GM23338 (cell line): ENCODE measurements at regions not wholly inside any gene's neighbourhood (a gene's known extent, or its start where the extent isn't known, plus 50 kb on each side); places are given as distances from the start of the nearest gene placed in this dataset.

Source experiments
- ATAC-seq: fragments of 200-7000 bp; cut with Tn5 transposase; 3 replicates; pipeline ENCODE4 v1.9.1; 2020
- DNase-seq: peaks from one replicate; pipeline ENCODE4 v3.0.0-alpha.2; 2015; ENCODE audit warnings: low spot score
- H2AFZ ChIP-seq: fragments of 200-600 bp; sonication (generic); 2 replicates; pipeline ENCODE4 v1.8.0; 2016; ENCODE audit warnings: antibody characterized with exemption, mild to moderate bottlenecking, moderate library complexity
- H3F3A ChIP-seq: fragments of 200-600 bp; sonication (generic); replicated peaks from 2 replicates; pipeline ENCODE4 v1.8.0; 2017; ENCODE audit warnings: antibody characterized with exemption, mixed run types, low read depth
- H3K27ac ChIP-seq: fragments of 200-600 bp; sonication (generic); 2 replicates; pipeline ENCODE4 v1.6.1; 2016; ENCODE audit warnings: low read depth
- H3K27me3 ChIP-seq: fragments of 200-600 bp; sonication (generic); 2 replicates; pipeline ENCODE4 v1.8.0; 2016; ENCODE audit warnings: mild to moderate bottlenecking, mixed run types, moderate library complexity; ENCODE audit not compliant: insufficient read depth
- H3K36me3 ChIP-seq: fragments of 200-600 bp; sonication (generic); 2 replicates; pipeline ENCODE4 v1.8.0; 2016; ENCODE audit warnings: mild to moderate bottlenecking; ENCODE audit not compliant: insufficient read depth
- H3K4me1 ChIP-seq: fragments of 200-600 bp; sonication (generic); 2 replicates; pipeline ENCODE4 v1.8.0; 2016; ENCODE audit warnings: mild to moderate bottlenecking, moderate library complexity; ENCODE audit not compliant: insufficient read depth
- H3K4me2 ChIP-seq: fragments of 200-600 bp; sonication (generic); 2 replicates; pipeline ENCODE4 v1.7.1; 2017; ENCODE audit warnings: mixed run types
- H3K4me3 ChIP-seq: fragments of 200-600 bp; sonication (generic); 2 replicates; pipeline ENCODE4 v1.6.1; 2016; ENCODE audit warnings: mixed run types
- H3K79me2 ChIP-seq: fragments of 200-600 bp; sonication (generic); replicated peaks from 2 replicates; pipeline ENCODE4 v1.8.0; 2017; ENCODE audit warnings: mild to moderate bottlenecking; ENCODE audit not compliant: insufficient read depth
- H3K9me2 ChIP-seq: fragments of 200-600 bp; sonication (generic); 2 replicates; pipeline ENCODE4 v1.8.0; 2017; ENCODE audit not compliant: insufficient read depth
- H4K20me1 ChIP-seq: fragments of 200-600 bp; sonication (generic); replicated peaks from 2 replicates; pipeline ENCODE4 v1.8.0; 2017; ENCODE audit warnings: mild to moderate bottlenecking; ENCODE audit not compliant: insufficient read depth
- H3K27ac Mint-ChIP-seq: 2 replicates; pipeline ENCODE4 v1.8.0; 2020; ENCODE audit warnings: inconsistent platforms, mild to moderate bottlenecking, moderate library complexity, mixed read lengths
- H3K27me3 Mint-ChIP-seq: 3 replicates; pipeline ENCODE4 v1.8.0; 2022; ENCODE audit warnings: low read depth, mild to moderate bottlenecking, moderate library complexity, mixed read lengths, inconsistent platforms; ENCODE audit not compliant: insufficient read depth, poor library complexity
- H3K36me3 Mint-ChIP-seq: 3 replicates; pipeline ENCODE4 v1.8.0; 2021; ENCODE audit warnings: low read depth, mild to moderate bottlenecking, inconsistent platforms, moderate library complexity, mixed read lengths
- H3K4me1 Mint-ChIP-seq: 3 replicates; pipeline ENCODE4 v1.8.0; 2020; ENCODE audit warnings: mild to moderate bottlenecking, inconsistent platforms, mixed read lengths
- H3K4me3 Mint-ChIP-seq: 3 replicates; pipeline ENCODE4 v1.8.0; 2021; ENCODE audit warnings: moderate library complexity, mild to moderate bottlenecking, inconsistent platforms, mixed read lengths
- H3K9me3 Mint-ChIP-seq: 3 replicates; pipeline ENCODE4 v1.8.0; 2020; ENCODE audit warnings: moderate library complexity, mild to moderate bottlenecking, inconsistent platforms, mixed read lengths
- CREB1 ChIP-seq: fragments of 250-450 bp; sonication (Bioruptor Pico); IDR thresholded peaks from 2 replicates; pipeline ENCODE4 v1.5.0; 2020; ENCODE audit warnings: low read depth, mild to moderate bottlenecking, moderate library complexity
- CTCF ChIP-seq, 2 experiments: fragments of 200-600 bp in 1 of 2; sonication (generic) in 1 of 2; conservative IDR thresholded peaks; 2 replicates each; pipeline versions ENCODE4 v1.5.1 to v1.6.1; 2016 to 2017; ENCODE audit warnings: antibody characterized with exemption in 2 of 2, low read depth in 2 of 2, mild to moderate bottlenecking in 2 of 2, moderate library complexity in 1 of 2
- ETS1 ChIP-seq: IDR thresholded peaks from 2 replicates; pipeline ENCODE4 v1.6.1; 2016; ENCODE audit warnings: antibody characterized with exemption
- EZH2 ChIP-seq: fragments of 200-600 bp; sonication (generic); IDR thresholded peaks from one replicate; pipeline ENCODE4 v1.8.0; 2017; ENCODE audit warnings: antibody characterized with exemption, mild to moderate bottlenecking, low read depth; ENCODE audit not compliant: unreplicated experiment
- EZH2phosphoT487 ChIP-seq: fragments of 200-600 bp; sonication (generic); IDR thresholded peaks from one replicate; pipeline ENCODE4 v1.8.1; 2018; ENCODE audit warnings: antibody characterized with exemption; ENCODE audit not compliant: unreplicated experiment
- JUNB ChIP-seq: IDR thresholded peaks from one replicate; pipeline ENCODE4 v1.6.1; 2016; ENCODE audit warnings: antibody characterized with exemption; ENCODE audit not compliant: unreplicated experiment
- NANOG ChIP-seq: IDR thresholded peaks from 2 replicates; pipeline ENCODE4 v1.6.1; 2016; ENCODE audit warnings: antibody characterized with exemption, borderline replicate concordance
- POLR2AphosphoS5 ChIP-seq: IDR thresholded peaks from 2 replicates; pipeline ENCODE4 v1.6.1; 2016; ENCODE audit warnings: antibody characterized with exemption, low read depth
- REST ChIP-seq: IDR thresholded peaks from one replicate; pipeline ENCODE4 v1.6.1; 2018; ENCODE audit warnings: antibody characterized with exemption; ENCODE audit not compliant: unreplicated experiment
- STAT1 ChIP-seq: IDR thresholded peaks from one replicate; pipeline ENCODE4 v1.6.1; 2016; ENCODE audit warnings: antibody characterized with exemption; ENCODE audit not compliant: unreplicated experiment
- ZNF114 ChIP-seq: fragments of 250-450 bp; sonication (Bioruptor Pico); IDR thresholded peaks from 2 replicates; pipeline ENCODE4 v1.5.0; 2020; ENCODE audit warnings: mild to moderate bottlenecking, moderate library complexity
- ZNF331 ChIP-seq: fragments of 250-450 bp; sonication (Bioruptor Pico); IDR thresholded peaks from 2 replicates; pipeline ENCODE4 v1.5.0; 2020; ENCODE audit warnings: low read depth, mild to moderate bottlenecking, moderate library complexity
- ZNF462 ChIP-seq: fragments of 250-450 bp; sonication (Bioruptor Pico); IDR thresholded peaks from 2 replicates; pipeline ENCODE4 v1.5.0; 2020; ENCODE audit warnings: mild to moderate bottlenecking, moderate library complexity

GRCh38 chrX:40385682-40386081 is 195.1 kb upstream of the ATP6AP2 start (continued):
- TF ChIP-seq EZH2phosphoT487: no peak
- TF ChIP-seq NANOG: no peak
- TF ChIP-seq STAT1: no peak
- no peak for TF ChIP-seq ZNF114 (CRISPR knock-in tag)

GRCh38 chrX:40385256-40385655 is 195.5 kb upstream of the ATP6AP2 start:
- Histone ChIP-seq H3K4me2 (no peak overlapping the region), H3K27ac (no peak overlapping the region), H3K36me3 (no peaks in the 10 kb centered on the region), H3K4me1 (no peaks in the 10 kb centered on the region), H3F3A (no peaks in the 10 kb centered on the region), H3K9me2 (no peaks in the 10 kb centered on the region), H3K4me3 (no peak overlapping the region), H2AFZ (no peak overlapping the region), H3K27me3 (no peaks in the 10 kb centered on the region), H3K79me2 (no peaks in the 10 kb centered on the region), H4K20me1 (no peaks in the 10 kb centered on the region)
- ATAC-seq (no peak), DNase-seq (no peak)
- Mint-ChIP-seq H3K4me3 (no peak overlapping the region), H3K4me1 (peaks cover 6% of the 10 kb centered on the region; the same call in 2 of the 3 replicates), H3K27ac (no peak overlapping the region), H3K36me3 (no peaks in the 10 kb centered on the region), H3K27me3 (no peaks in the 10 kb centered on the region), H3K9me3 (no peaks in the 10 kb centered on the region)
- TF ChIP-seq EZH2phosphoT487 (no peak), EZH2 (no peak), NANOG (no peak), CTCF (conservative IDR thresholded peaks at IDR 0.05; ENCODE audit: low read depth in 2 of 2) (no peak), ETS1 (no peak), STAT1 (no peak), JUNB (no peak), ZNF462 (CRISPR knock-in tag) (no peak), ZNF331 (CRISPR knock-in tag) (no peak), REST (no peak), ZNF114 (CRISPR knock-in tag) (no peak), CREB1 (CRISPR knock-in tag) (no peak), POLR2AphosphoS5 (no peak)
